Activated naive CD8-positive, alpha-beta T cell treated with anti-CD3 and anti-CD28 coated beads for 36 hours (primary cell): ENCODE measurements at regions not wholly inside any gene's neighbourhood (a gene's known extent, or its start where the extent isn't known, plus 50 kb on each side); places are given as distances from the start of the nearest gene placed in this dataset.

Experiments used
- DNase-seq: peaks from one replicate; pipeline ENCODE4 v3.0.0; 2021
- H3K27ac Mint-ChIP-seq: one replicate; pipeline ENCODE4 v1.8.0; 2022; ENCODE audit warnings: mild to moderate bottlenecking, moderate library complexity, mixed read lengths
- H3K27me3 Mint-ChIP-seq: one replicate; pipeline ENCODE4 v1.8.0; 2022; ENCODE audit warnings: mild to moderate bottlenecking, mixed read lengths
- H3K36me3 Mint-ChIP-seq: one replicate; pipeline ENCODE4 v1.8.0; 2021; ENCODE audit warnings: mild to moderate bottlenecking, mixed read lengths
- H3K4me1 Mint-ChIP-seq: one replicate; pipeline ENCODE4 v1.8.0; 2021; ENCODE audit warnings: mixed read lengths
- H3K4me3 Mint-ChIP-seq: one replicate; pipeline ENCODE4 v1.8.0; 2022; ENCODE audit warnings: mild to moderate bottlenecking, moderate library complexity, mixed read lengths
- H3K9me3 Mint-ChIP-seq: one replicate; pipeline ENCODE4 v1.8.0; 2022; ENCODE audit warnings: mixed read lengths

DNA sequence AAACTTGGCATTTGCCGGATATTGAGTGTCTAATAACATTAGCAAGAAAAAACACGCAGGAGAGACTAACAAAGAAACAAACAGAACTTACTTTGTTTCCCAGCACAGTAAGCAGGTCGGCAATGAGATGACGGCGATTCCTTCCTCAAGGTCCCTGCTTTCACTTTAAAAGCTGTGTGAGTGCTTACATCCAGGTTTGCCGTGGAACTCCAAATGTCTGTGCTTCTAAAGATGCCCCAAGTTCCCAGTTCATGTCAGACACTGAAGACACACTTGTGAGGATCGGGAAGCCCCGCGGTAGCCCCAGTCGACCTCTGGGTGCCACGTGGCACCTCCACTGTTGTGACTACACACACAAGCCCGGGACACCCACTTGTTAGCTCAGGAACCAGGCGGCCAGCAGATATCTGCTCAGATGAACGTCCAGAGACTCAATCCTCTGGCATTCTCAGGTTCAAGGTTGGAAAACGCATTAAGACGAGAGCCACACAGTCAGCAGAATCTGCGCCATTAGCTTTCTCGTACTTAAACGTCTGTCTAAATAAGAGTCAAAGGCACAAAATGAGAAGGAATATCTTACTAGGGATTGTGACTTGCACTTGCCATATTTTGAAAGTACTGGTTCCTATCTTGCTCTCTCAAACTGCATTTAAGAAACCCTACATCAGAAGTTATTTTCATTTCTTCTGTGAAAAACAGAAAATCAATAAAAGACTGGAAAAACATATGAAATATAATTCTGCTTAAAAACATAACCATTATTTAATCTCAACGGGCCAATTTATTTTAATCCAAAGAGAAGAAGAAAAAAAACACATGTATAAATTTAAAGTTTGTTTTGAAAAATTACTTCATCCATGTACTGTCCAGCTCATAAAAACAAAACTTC, 207.6 kb upstream of the KLF14 start:
- H3K4me3 Mint-ChIP-seq, result peak overlapping the region; percentile 61
- H3K36me3 Mint-ChIP-seq, result peaks cover 81% of the 10 kb centered on the region
- no peaks in the 10 kb centered on the region for H3K9me3 Mint-ChIP-seq
- H3K4me1 Mint-ChIP-seq, result peaks cover 85% of the 10 kb centered on the region
- H3K27me3 Mint-ChIP-seq, result no peaks in the 10 kb centered on the region
- peak overlapping the region; percentile 88 for H3K27ac Mint-ChIP-seq
- no peak for DNase-seq

- Mint-ChIP-seq H3K27me3 (no peaks in the 10 kb centered on the region), H3K4me1 (peaks cover 83% of the 10 kb centered on the region), H3K9me3 (no peaks in the 10 kb centered on the region), H3K36me3 (peaks cover 77% of the 10 kb centered on the region), H3K27ac (peak overlapping the region; percentile 88), H3K4me3 (peak overlapping the region; percentile 61)
- DNase-seq, result no peak
Observed at GRCh38 chr7:130942211-130942964, 208.4 kb upstream of the KLF14 start.

GRCh38 chr7:130943336-130943901, 209.4 kb upstream of the KLF14 start:
- Mint-ChIP-seq H3K4me3 (peak overlapping the region; percentile 61), H3K27me3 (no peaks in the 10 kb centered on the region), H3K9me3 (no peaks in the 10 kb centered on the region), H3K36me3 (peaks cover 82% of the 10 kb centered on the region), H3K4me1 (peaks cover 88% of the 10 kb centered on the region), H3K27ac (peak overlapping the region; percentile 88)
- no peak for DNase-seq

DNA sequence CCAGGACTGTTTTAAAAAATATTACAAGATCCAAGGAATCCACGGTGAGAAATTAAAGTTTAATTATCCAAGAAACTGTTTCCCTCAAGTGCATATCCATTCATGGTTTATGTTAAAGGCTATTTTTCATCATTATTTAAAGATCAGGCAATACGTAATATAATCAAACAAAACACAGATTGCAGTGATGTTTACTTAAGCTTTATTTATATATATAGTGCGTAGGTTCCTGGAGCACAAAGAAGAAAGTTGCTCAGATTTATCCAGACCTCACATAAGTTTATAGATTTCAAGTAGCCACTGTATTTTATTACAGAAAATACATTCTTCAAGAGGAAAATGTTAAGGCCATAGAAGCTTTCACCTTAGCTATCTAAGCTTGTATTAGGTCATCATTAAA, 210.0 kb upstream of the KLF14 start:
- Mint-ChIP-seq H3K4me1 (peaks cover 86% of the 10 kb centered on the region), H3K27me3 (no peaks in the 10 kb centered on the region)
- DNase-seq, result no peak

GRCh38 chr7:130944997-130945396, 211.0 kb upstream of the KLF14 start:
- Mint-ChIP-seq H3K4me3 (peak overlapping the region; percentile 60), H3K9me3 (no peaks in the 10 kb centered on the region), H3K27me3 (no peaks in the 10 kb centered on the region), H3K27ac (peak overlapping the region; percentile 70), H3K4me1 (peaks cover 79% of the 10 kb centered on the region), H3K36me3 (peaks cover 78% of the 10 kb centered on the region)
- DNase-seq, result no peak

More for the DNA sequence above, 210.0 kb upstream of the KLF14 start:
- H3K9me3 Mint-ChIP-seq, result no peaks in the 10 kb centered on the region
- peak overlapping the region; percentile 61 for H3K4me3 Mint-ChIP-seq
- H3K36me3 Mint-ChIP-seq, result peaks cover 80% of the 10 kb centered on the region
- H3K27ac Mint-ChIP-seq, result peak overlapping the region; percentile 88

- Mint-ChIP-seq H3K27me3 (no peaks in the 10 kb centered on the region), H3K4me3 (peak overlapping the region; percentile 60), H3K4me1 (peaks cover 75% of the 10 kb centered on the region), H3K9me3 (no peaks in the 10 kb centered on the region), H3K27ac (peak overlapping the region; percentile 70), H3K36me3 (peaks cover 73% of the 10 kb centered on the region)
- DNase-seq, result no peak
Observed at GRCh38 chr7:130945411-130945811, 211.4 kb upstream of the KLF14 start.

GRCh38 chr7:130946114-130946513, 212.1 kb upstream of the KLF14 start:
- H3K9me3 Mint-ChIP-seq, result no peaks in the 10 kb centered on the region
- no peak for DNase-seq
- H3K27ac Mint-ChIP-seq, result peak overlapping the region; percentile 70
- peaks cover 67% of the 10 kb centered on the region for H3K36me3 Mint-ChIP-seq
- peaks cover 69% of the 10 kb centered on the region for H3K4me1 Mint-ChIP-seq
- no peaks in the 10 kb centered on the region for H3K27me3 Mint-ChIP-seq
- peak overlapping the region; percentile 60 for H3K4me3 Mint-ChIP-seq

GRCh38 chr7:130947792-130948580, 214.0 kb upstream of the KLF14 start:
- no peaks in the 10 kb centered on the region for H3K9me3 Mint-ChIP-seq
- peak overlapping the region; percentile 71 for H3K4me3 Mint-ChIP-seq
- H3K4me1 Mint-ChIP-seq, result peaks cover 55% of the 10 kb centered on the region
- peaks cover 54% of the 10 kb centered on the region for H3K36me3 Mint-ChIP-seq
- no peak for DNase-seq
- peak overlapping the region; percentile 93 for H3K27ac Mint-ChIP-seq
- H3K27me3 Mint-ChIP-seq, result peaks cover 5% of the 10 kb centered on the region

DNA sequence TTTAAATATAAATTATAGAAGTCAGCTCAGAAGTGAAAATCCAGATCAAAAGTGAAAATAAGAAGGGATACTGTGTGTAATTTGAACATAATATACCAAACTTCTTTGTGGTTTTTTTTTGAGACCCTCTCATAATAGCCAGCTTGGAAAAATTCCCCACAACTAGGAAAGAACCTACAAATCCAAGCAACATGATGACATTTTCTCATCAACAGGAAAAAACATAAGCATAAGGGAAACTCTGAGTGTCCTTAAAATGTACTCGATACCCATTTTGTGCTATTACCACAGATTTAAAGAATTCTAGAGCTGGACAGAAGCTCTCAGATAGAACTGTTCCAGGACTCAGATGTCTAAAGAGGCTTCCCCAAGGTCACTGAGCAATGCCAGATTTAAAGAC, 214.8 kb upstream of the KLF14 start:
- peaks cover 52% of the 10 kb centered on the region for H3K36me3 Mint-ChIP-seq
- peaks cover 54% of the 10 kb centered on the region for H3K4me1 Mint-ChIP-seq
- no peak for DNase-seq
- peak overlapping the region; percentile 74 for H3K27ac Mint-ChIP-seq
- H3K4me3 Mint-ChIP-seq, result no peak overlapping the region
- no peaks in the 10 kb centered on the region for H3K9me3 Mint-ChIP-seq
- H3K27me3 Mint-ChIP-seq, result peaks cover 5% of the 10 kb centered on the region

GRCh38 chr7:130949550-130949949, 215.5 kb upstream of the KLF14 start:
- Mint-ChIP-seq H3K4me1 (peaks cover 54% of the 10 kb centered on the region), H3K4me3 (peak overlapping the region; percentile 38), H3K27me3 (peaks cover 5% of the 10 kb centered on the region), H3K9me3 (no peaks in the 10 kb centered on the region), H3K27ac (no peak overlapping the region), H3K36me3 (peaks cover 57% of the 10 kb centered on the region)
- DNase-seq, result no peak

GRCh38 chr7:130950054-130950453, 216.0 kb upstream of the KLF14 start:
- H3K27me3 Mint-ChIP-seq, result peaks cover 5% of the 10 kb centered on the region
- H3K4me1 Mint-ChIP-seq, result peaks cover 55% of the 10 kb centered on the region
- no peak overlapping the region for H3K27ac Mint-ChIP-seq
- no peaks in the 10 kb centered on the region for H3K9me3 Mint-ChIP-seq
- peaks cover 57% of the 10 kb centered on the region for H3K36me3 Mint-ChIP-seq
- DNase-seq, result no peak
- no peak overlapping the region for H3K4me3 Mint-ChIP-seq

- Mint-ChIP-seq H3K36me3 (peaks cover 57% of the 10 kb centered on the region), H3K27ac (no peak overlapping the region), H3K27me3 (peaks cover 5% of the 10 kb centered on the region), H3K4me1 (peaks cover 54% of the 10 kb centered on the region), H3K9me3 (no peaks in the 10 kb centered on the region), H3K4me3 (no peak overlapping the region)
- DNase-seq, result no peak
Observed at GRCh38 chr7:130950741-130951140, 216.7 kb upstream of the KLF14 start.

GRCh38 chr7:130951303-130951975, 217.4 kb upstream of the KLF14 start:
- H3K9me3 Mint-ChIP-seq, result no peaks in the 10 kb centered on the region
- peaks cover 52% of the 10 kb centered on the region for H3K4me1 Mint-ChIP-seq
- peaks cover 56% of the 10 kb centered on the region for H3K36me3 Mint-ChIP-seq
- peaks cover 5% of the 10 kb centered on the region for H3K27me3 Mint-ChIP-seq
- H3K27ac Mint-ChIP-seq, result no peak overlapping the region
- no peak overlapping the region for H3K4me3 Mint-ChIP-seq
- no peak for DNase-seq
